Pancreas (tissue), 10 donors: ENCODE measurements at regions not wholly inside any gene's neighbourhood (a gene's known extent, or its start where the extent isn't known, plus 50 kb on each side); places are given as distances from the start of the nearest gene placed in this dataset.

Experiments used
- ATAC-seq, 4 donors: fragments of 200-7000 bp; cut with Tn5 transposase; one replicate each; pipeline versions ENCODE4 v1.8.0 to v1.9.1; 2020; ENCODE audit warnings: mild to moderate bottlenecking in 4 of 4, moderate library complexity in 4 of 4
- DNase-seq, 6 donors: peaks; one replicate each; pipeline ENCODE4 v3.0.0-alpha.2; 2020
- FAIRE-seq: peaks from 2 replicates; lab custom pipeline; 2012; peaks lifted over from hg19 to GRCh38; lab: Jason Lieb, UNC
- H3K27ac ChIP-seq, 4 donors: fragments of 200-600 bp; sonication (generic); 1 replicate in 3 of 4; 2 replicates in 1 of 4; pipeline versions ENCODE4 v1.5.0 to v1.8.0; 2020
- H3K27me3 ChIP-seq, 4 donors: fragments of 200-600 bp; one replicate each; pipeline ENCODE4 v1.8.0; 2021
- H3K36me3 ChIP-seq, 3 donors: fragments of 200-600 bp; sonication (generic) in 1 of 3; one replicate each; pipeline versions ENCODE4 v1.5.0 to v1.8.0; 2020 to 2021
- H3K4me1 ChIP-seq, 3 donors: fragments of 200-600 bp; one replicate each; pipeline ENCODE4 v1.8.0; 2021
- H3K4me3 ChIP-seq, 4 donors: fragments of 200-600 bp; sonication (generic) in 2 of 4; one replicate each; pipeline versions ENCODE4 v1.5.0 to v1.8.0; 2020 to 2021
- H3K9me3 ChIP-seq, 4 donors: fragments of 200-600 bp; one replicate each; pipeline ENCODE4 v1.8.0; 2021
- CTCF ChIP-seq, 4 donors: fragments of 200-600 bp; sonication (generic) in 3 of 4; IDR thresholded peaks; one replicate each; pipeline versions ENCODE4 v1.5.0 to v1.8.0; 2021; ENCODE audit warnings: antibody characterized with exemption in 4 of 4
- WGBS, 2 donors: extraction: QIAGEN DNeasy Blood & Tissue Kit; methylation state at CpG; one replicate each; pipeline ENCODE4 v1.1.7; 2013; 5-methylcytosine and 5-hydroxymethylcytosine counted together
- intact Hi-C, 3 donors: fragments of 100-400 bp; cut with DNase I; formaldehyde crosslinking; loops; one replicate each; pipeline versions ENCODE4 v1.11.1 to v1.14.2; 2022
- donor health status: healthy with polysubstance abuse.
- donor health status: DM: no; HTN: no; CAD: no; lungs with moderate emphysema.
- donor health status: DM: no; HTN: no; CAD: no.
- donor health status: control.
- donor health status: control.
- donor health status: Bipolar disorder and iron deficiency.
- donor health status: DM: yes; HTN: yes; CAD: no.
- donor health status: DM: no; HTN: no; CAD: no.
- donor health status: DM: no; HTN: no; CAD: no.
- donor health status: DM: yes; HTN: yes; CAD: no.

- intact Hi-C loops, result no loop called here
- no peak for TF ChIP-seq CTCF (IDR thresholded peaks at IDR 0.05)
- Histone ChIP-seq H3K9me3 (no peaks in the 10 kb centered on the region), H3K4me3 (no peak overlapping the region), H3K27ac (no peak overlapping the region), H3K27me3 (no peaks in the 10 kb centered on the region), H3K36me3 (no peaks in the 10 kb centered on the region), H3K4me1 (peaks cover 0 to 10% (median 0%) of the 10 kb centered on the region in 3 donors)
- ATAC-seq (no peak), FAIRE-seq (no peak), DNase-seq (no peak)
- 74 to 75% methylated on average over 8 of the region's 8 CpGs for WGBS, 2 donors
Observed at GRCh38 chr3:89577637-89578530, 470.5 kb downstream of the EPHA3 start.

GRCh38 chr3:89580859-89581258 is 473.4 kb downstream of the EPHA3 start:
- FAIRE-seq, result no peak
- no peak overlapping the region for H3K4me3 ChIP-seq
- 51 to 55% methylated on average over 3 of the region's 3 CpGs for WGBS, 2 donors

GRCh38 chr3:89584398-89584797 is 477.0 kb downstream of the EPHA3 start:
- H3K9me3 ChIP-seq, result no peaks in the 10 kb centered on the region
- no peak overlapping the region for H3K27ac ChIP-seq
- no peak for TF ChIP-seq CTCF (IDR thresholded peaks at IDR 0.05)
- no peak for ATAC-seq
- no peaks in the 10 kb centered on the region for H3K36me3 ChIP-seq
- FAIRE-seq, result no peak
- 68 to 77% methylated on average over 3 of the region's 3 CpGs for WGBS, 2 donors
- no peak for DNase-seq
- H3K27me3 ChIP-seq, result no peaks in the 10 kb centered on the region
- intact Hi-C loops, result no loop called here
- no peak overlapping the region for H3K4me3 ChIP-seq
- H3K4me1 ChIP-seq, result no peaks in the 10 kb centered on the region

More at GRCh38 chr3:89580859-89581258, 473.4 kb downstream of the EPHA3 start:
- DNase-seq (no peak), ATAC-seq (no peak)
- no peaks in the 10 kb centered on the region for H3K36me3 ChIP-seq
- H3K27me3 ChIP-seq, result no peaks in the 10 kb centered on the region
- intact Hi-C loops, result no loop called here
- no peaks in the 10 kb centered on the region for H3K9me3 ChIP-seq
- peaks cover 0 to 8% (median 0%) of the 10 kb centered on the region in 3 donors for H3K4me1 ChIP-seq
- H3K27ac ChIP-seq, result no peak overlapping the region
- no peak for TF ChIP-seq CTCF (IDR thresholded peaks at IDR 0.05)

GRCh38 chr3:89586256-89586655 is 478.8 kb downstream of the EPHA3 start:
- intact Hi-C loops, result no loop called here
- Histone ChIP-seq H3K9me3 (no peaks in the 10 kb centered on the region), H3K36me3 (no peaks in the 10 kb centered on the region), H3K4me1 (no peaks in the 10 kb centered on the region), H3K4me3 (no peak overlapping the region), H3K27ac (no peak overlapping the region), H3K27me3 (no peaks in the 10 kb centered on the region)
- FAIRE-seq (no peak), DNase-seq (no peak), ATAC-seq (no peak)
- TF ChIP-seq CTCF (IDR thresholded peaks at IDR 0.05), result no peak
- 36 to 50% methylated on average over 2 of the region's 2 CpGs for WGBS, 2 donors

GRCh38 chr3:89586676-89587075 is 479.3 kb downstream of the EPHA3 start:
- no peaks in the 10 kb centered on the region for H3K27me3 ChIP-seq
- no peak overlapping the region for H3K4me3 ChIP-seq
- no peaks in the 10 kb centered on the region for H3K36me3 ChIP-seq

More at GRCh38 chr3:89586676-89587075, 479.3 kb downstream of the EPHA3 start:
- intact Hi-C loops, result no loop called here
- H3K4me1 ChIP-seq, result no peaks in the 10 kb centered on the region
- no peak for ATAC-seq
- no peak for FAIRE-seq
- no peaks in the 10 kb centered on the region for H3K9me3 ChIP-seq
- 92 to 100% methylated on average over 1 of the region's 1 CpG for WGBS, 2 donors
- DNase-seq, result no peak
- no peak for TF ChIP-seq CTCF (IDR thresholded peaks at IDR 0.05)
- no peak overlapping the region for H3K27ac ChIP-seq
